GM18502 (cell line): ENCODE measurements at regions not wholly inside any gene's neighbourhood (a gene's known extent, or its start where the extent isn't known, plus 50 kb on each side); places are given as distances from the start of the nearest gene placed in this dataset.
"Not testable (repeated sequence)": the region's sequence is repeated elsewhere in the genome, so short reads cannot be mapped to it uniquely, and the experiment has no call there.

ENCODE experiments used
- ATAC-seq: cut with Tn5 transposase; IDR thresholded peaks from one replicate; pipeline ENCODE4 v1.9.1; 2021; ENCODE audit warnings: mild to moderate bottlenecking; ENCODE audit not compliant: unreplicated experiment, poor library complexity

GRCh38 chr9:85487872-85488271 is 253.9 kb downstream of the AGTPBP1 start:
- ATAC-seq = no peak

GRCh38 chr9:85484235-85484634 is 257.5 kb downstream of the AGTPBP1 start:
- no peak for ATAC-seq

- ATAC-seq = no peak
These were observed 258.5 kb downstream of the AGTPBP1 start for GRCh38 chr9:85483208-85483607.

- no peak for ATAC-seq
These were observed 262.4 kb downstream of the AGTPBP1 start for GRCh38 chr9:85479305-85479704.

GRCh38 chr9:85478847-85479246 is 262.9 kb downstream of the AGTPBP1 start:
- ATAC-seq = no peak

- ATAC-seq = not testable (repeated sequence)
These were observed 266.9 kb downstream of the AGTPBP1 start for GRCh38 chr9:85474896-85475295.

GRCh38 chr9:85471791-85472190 is 270.0 kb downstream of the AGTPBP1 start:
- ATAC-seq = no peak

GRCh38 chr9:85469041-85469440 is 272.7 kb downstream of the AGTPBP1 start:
- no peak for ATAC-seq

GRCh38 chr9:85466834-85467233 is 274.9 kb downstream of the AGTPBP1 start:
- no peak for ATAC-seq

GRCh38 chr9:85458114-85458864 is 283.5 kb downstream of the AGTPBP1 start:
- ATAC-seq = not testable (repeated sequence)

- ATAC-seq = no peak
These were observed 287.9 kb downstream of the AGTPBP1 start for GRCh38 chr9:85453850-85454249.

GRCh38 chr9:85452841-85453240 is 288.9 kb downstream of the AGTPBP1 start:
- ATAC-seq = no peak

GRCh38 chr9:85451680-85452079 is 290.1 kb downstream of the AGTPBP1 start:
- no peak for ATAC-seq

GRCh38 chr9:85445887-85446286 is 295.9 kb downstream of the AGTPBP1 start:
- ATAC-seq = no peak

- ATAC-seq = no peak
These were observed 297.5 kb downstream of the AGTPBP1 start for GRCh38 chr9:85444243-85444642.

GRCh38 chr9:85443190-85443598 is 298.6 kb downstream of the AGTPBP1 start:
- peak; percentile 62 for ATAC-seq

- ATAC-seq = no peak
These were observed 302.0 kb downstream of the AGTPBP1 start for GRCh38 chr9:85439791-85440190.

GRCh38 chr9:85433956-85434355 is 307.8 kb downstream of the AGTPBP1 start:
- not testable (repeated sequence) for ATAC-seq

- ATAC-seq = not testable (repeated sequence)
These were observed 308.2 kb downstream of the AGTPBP1 start for GRCh38 chr9:85433551-85433950.

- no peak for ATAC-seq
These were observed 308.7 kb downstream of the AGTPBP1 start for GRCh38 chr9:85433046-85433445.

- ATAC-seq = peak; percentile 72
These were observed 309.2 kb downstream of the AGTPBP1 start for GRCh38 chr9:85432599-85432998.

GRCh38 chr9:85431339-85432102 is 310.2 kb downstream of the AGTPBP1 start:
- ATAC-seq = no peak
